ENCODE measurements at regions not wholly inside any gene's neighbourhood (a gene's known extent, or its start where the extent isn't known, plus 50 kb on each side); places are given as distances from the start of the nearest gene placed in this dataset.

DNA sequence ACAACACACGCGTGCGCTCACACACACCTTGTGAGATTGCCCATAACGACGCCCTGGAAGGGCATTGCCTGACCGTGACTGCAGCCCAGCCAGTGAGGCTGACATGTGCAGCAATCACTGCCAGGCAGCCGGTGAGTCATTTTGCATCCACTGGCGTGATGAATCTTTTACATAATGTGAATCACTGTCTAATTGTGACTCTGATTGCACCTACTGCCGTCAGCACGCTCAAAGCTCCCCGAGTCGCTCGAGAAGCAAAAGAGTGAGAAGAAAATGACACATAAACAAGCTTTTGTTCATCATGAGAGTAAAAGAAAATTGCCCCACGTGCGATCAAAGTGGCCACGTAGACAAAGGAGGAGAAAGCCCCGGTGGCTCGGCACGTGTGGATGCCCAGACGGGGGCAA, 117.4 kb upstream of the PFKP start:
- H3K4me3 ChIP-seq (replicated peaks; ENCODE audit: low read depth, low read length): no peak overlapping the region
- DNase-seq (ENCODE audit: extremely low read depth, low read depth): no peak
- TF ChIP-seq, protein P1, sequence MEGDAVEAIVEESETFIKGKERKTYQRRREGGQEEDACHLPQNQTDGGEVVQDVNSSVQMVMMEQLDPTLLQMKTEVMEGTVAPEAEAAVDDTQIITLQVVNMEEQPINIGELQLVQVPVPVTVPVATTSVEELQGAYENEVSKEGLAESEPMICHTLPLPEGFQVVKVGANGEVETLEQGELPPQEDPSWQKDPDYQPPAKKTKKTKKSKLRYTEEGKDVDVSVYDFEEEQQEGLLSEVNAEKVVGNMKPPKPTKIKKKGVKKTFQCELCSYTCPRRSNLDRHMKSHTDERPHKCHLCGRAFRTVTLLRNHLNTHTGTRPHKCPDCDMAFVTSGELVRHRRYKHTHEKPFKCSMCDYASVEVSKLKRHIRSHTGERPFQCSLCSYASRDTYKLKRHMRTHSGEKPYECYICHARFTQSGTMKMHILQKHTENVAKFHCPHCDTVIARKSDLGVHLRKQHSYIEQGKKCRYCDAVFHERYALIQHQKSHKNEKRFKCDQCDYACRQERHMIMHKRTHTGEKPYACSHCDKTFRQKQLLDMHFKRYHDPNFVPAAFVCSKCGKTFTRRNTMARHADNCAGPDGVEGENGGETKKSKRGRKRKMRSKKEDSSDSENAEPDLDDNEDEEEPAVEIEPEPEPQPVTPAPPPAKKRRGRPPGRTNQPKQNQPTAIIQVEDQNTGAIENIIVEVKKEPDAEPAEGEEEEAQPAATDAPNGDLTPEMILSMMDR (IDR thresholded peaks at IDR 0.05; ENCODE audit: low read depth, low read length, missing control alignments): no peak

DNA sequence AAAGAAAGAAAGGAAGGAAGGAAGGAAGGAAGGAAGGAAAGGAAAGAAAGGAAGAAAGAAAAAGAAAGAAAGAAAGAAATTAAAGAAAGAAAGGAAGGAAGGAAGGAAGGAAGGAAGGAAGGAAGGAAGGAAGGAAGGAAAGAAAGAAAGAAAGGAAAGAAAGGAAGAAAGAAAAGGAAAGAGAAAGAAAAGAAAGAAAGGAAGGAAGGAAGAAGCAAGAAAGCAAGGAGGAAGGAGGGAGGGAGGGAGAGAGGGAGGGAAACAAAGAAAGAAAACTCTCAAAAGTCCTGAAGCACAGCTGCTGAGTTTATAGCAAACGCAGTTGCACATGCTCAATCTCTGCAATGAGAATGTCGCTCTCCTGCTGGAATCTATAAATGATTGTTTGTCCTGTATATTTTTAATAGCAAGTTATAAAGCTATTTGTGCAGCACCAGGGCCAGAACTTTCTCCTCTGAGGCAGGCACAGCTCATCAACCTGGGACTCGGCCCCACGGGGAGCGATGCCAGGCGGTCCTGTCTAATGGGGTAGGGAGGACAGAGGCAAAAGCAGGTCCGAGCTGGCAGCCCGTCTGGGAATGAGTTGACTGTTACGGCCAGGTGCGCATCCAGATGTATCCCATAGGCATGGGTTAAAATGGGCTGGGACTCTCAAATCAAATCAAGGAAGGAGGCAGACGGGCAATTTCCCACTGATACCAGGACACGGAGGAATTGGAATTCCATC, 118.0 kb upstream of the PFKP start:
- H3K4me3 ChIP-seq (replicated peaks; ENCODE audit: low read depth, low read length): no peak overlapping the region
- TF ChIP-seq, protein P1 (IDR thresholded peaks at IDR 0.05; ENCODE audit: low read depth, low read length, missing control alignments): no peak
- no peak for DNase-seq (ENCODE audit: extremely low read depth, low read depth)

DNA sequence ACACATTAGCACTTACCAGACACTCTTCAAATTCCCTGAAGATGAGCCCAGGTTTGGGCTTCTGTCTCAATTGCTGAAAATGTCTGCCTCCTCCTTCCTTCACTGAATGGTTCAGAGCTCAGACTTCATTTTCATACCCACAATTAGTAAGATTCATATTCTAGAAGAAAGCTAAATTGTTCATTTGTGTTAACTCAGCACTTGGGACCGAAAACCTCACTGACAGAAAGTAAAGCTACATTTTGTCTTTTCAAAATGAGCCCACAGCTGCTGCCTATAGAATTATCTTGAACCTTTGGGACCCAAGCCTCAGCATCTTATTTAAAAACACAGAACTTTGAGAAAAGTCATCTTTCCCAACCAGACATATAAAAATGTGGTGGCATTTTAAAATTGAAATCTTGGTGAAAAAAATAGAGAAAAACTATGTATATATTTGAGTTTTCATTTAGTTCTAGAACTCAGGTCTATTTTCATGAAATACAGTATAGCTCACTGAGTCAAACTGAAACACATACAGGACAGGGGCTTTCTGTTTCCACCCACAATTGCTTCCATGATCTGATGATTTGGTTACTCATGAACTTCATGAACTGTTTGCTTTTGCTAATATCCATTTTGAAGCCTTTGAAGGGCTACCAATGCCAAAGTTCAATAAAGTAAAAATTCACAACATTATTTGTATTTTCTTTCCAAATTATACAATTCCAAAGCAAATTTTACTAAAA, 119.1 kb upstream of the PFKP start:
- no peak for DNase-seq (ENCODE audit: extremely low read depth, low read depth)
- no peak overlapping the region for H3K4me3 ChIP-seq (replicated peaks; ENCODE audit: low read depth, low read length)
- TF ChIP-seq, protein P1 (IDR thresholded peaks at IDR 0.05; ENCODE audit: low read depth, low read length, missing control alignments): no peak

DNA sequence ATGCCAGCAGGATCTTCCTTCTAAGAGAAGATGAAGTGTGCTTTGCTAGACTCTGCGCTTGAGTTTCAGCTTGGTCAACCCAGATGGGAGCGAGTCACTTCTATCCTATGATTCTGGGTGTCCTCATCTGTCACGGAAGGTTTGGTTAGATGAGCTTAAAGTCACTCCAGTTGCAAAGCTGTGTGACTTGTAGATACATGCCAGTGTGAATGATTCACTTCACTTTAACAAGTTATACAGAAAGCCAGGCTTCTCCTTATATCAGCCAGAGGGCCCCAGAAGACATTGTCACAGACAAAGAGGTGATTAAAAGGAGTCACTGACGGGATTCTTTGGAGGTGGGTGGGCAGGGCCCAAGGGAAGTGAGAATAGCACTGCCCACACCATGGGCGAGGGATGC, 122.6 kb upstream of the PFKP start:
- TF ChIP-seq, protein P1 (IDR thresholded peaks at IDR 0.05; ENCODE audit: low read depth, low read length, missing control alignments): no peak
- DNase-seq (ENCODE audit: extremely low read depth, low read depth): no peak
- no peak overlapping the region for H3K4me3 ChIP-seq (replicated peaks; ENCODE audit: low read depth, low read length)

DNA sequence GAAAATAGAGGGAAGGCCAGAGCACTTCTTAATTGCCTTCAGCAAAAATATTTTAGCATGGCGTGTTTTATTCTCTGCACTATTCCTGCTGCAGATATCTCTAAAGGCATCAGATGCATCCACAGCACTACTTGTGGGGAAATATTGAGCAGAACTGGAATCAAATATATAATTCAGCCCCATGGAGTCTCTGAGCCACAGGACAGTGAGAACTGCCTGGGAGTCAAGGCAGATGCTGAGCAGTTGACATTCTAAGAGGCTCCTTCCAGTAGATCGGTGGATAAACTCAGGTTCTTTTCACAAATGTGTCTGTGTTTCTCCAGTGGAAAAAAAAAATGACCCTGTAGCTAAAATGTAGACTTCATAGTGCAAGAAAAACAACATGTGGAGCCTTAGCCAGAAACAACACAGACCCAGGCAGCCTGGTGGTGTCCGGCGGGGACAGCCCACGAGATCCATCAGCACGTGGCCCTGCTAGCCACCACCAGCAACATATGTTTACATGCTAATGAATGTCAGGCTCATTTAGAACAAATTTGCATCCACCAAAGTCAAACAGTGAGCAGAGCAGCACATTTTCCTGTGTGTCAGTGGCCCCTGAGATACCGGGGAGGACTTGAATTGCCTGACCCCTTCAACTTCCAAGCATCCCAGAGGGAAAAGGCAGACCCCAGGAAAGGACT, 123.3 kb upstream of the PFKP start:
- TF ChIP-seq, protein P1 (IDR thresholded peaks at IDR 0.05; ENCODE audit: low read depth, low read length, missing control alignments): no peak

DNA sequence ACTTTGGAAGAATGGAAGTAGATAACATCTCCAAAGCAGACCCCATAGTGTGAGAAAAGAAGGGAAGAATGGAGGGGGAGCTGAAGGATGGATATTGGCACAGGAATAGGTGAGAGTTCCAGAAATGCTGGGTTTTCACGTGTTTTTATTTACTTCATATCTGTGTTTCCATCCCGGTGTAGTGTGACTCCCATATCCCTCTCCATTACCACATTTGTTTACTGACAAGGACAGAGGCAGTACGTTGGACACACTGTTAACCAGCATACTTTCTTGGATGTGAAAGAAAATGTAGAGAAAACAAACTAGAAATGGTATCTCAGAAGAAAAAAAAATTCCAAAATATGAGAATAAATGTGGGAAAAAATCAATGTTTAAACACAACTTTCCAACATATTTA, 124.4 kb upstream of the PFKP start:
- TF ChIP-seq, protein P1 (IDR thresholded peaks at IDR 0.05; ENCODE audit: low read depth, low read length, missing control alignments): no peak
- no peak overlapping the region for H3K4me3 ChIP-seq (replicated peaks; ENCODE audit: low read depth, low read length)
- no peak for DNase-seq (ENCODE audit: extremely low read depth, low read depth)

More for the DNA sequence above, 123.3 kb upstream of the PFKP start:
- no peak overlapping the region for H3K4me3 ChIP-seq (replicated peaks; ENCODE audit: low read depth, low read length)
- DNase-seq (ENCODE audit: extremely low read depth, low read depth): no peak

Data from HFF-Myc (cell line).